GM20000 (cell line): ENCODE measurements at regions not wholly inside any gene's neighbourhood (a gene's known extent, or its start where the extent isn't known, plus 50 kb on each side); places are given as distances from the start of the nearest gene placed in this dataset.

ENCODE experiments used
- DNase-seq: peaks from one replicate; pipeline ENCODE4 v3.0.0; 2012; ENCODE audit warnings: low spot score
- CTCF ChIP-seq: IDR thresholded peaks from 2 replicates; pipeline ENCODE4 v1.5.1; 2012; ENCODE audit warnings: mild to moderate bottlenecking, control low read depth; ENCODE audit errors: extremely low read depth, missing control alignments

GRCh38 chr13:79946556-79946955 is 394.4 kb downstream of the SPRY2 start:
- no peak for DNase-seq
- TF ChIP-seq CTCF, result no peak

- DNase-seq, result no peak
- TF ChIP-seq CTCF, result no peak
These were observed 397.4 kb downstream of the SPRY2 start for GRCh38 chr13:79943346-79944023.

GRCh38 chr13:79941752-79942151 is 399.2 kb downstream of the SPRY2 start:
- DNase-seq, result no peak
- no peak for TF ChIP-seq CTCF

- TF ChIP-seq CTCF, result no peak
- DNase-seq, result no peak
These were observed 401.2 kb downstream of the SPRY2 start for GRCh38 chr13:79939689-79940088.

- no peak for DNase-seq
- no peak for TF ChIP-seq CTCF
These were observed 403.1 kb downstream of the SPRY2 start for GRCh38 chr13:79937771-79938216.

GRCh38 chr13:79937311-79937710 is 403.6 kb downstream of the SPRY2 start:
- TF ChIP-seq CTCF, result no peak
- no peak for DNase-seq

- no peak for TF ChIP-seq CTCF
- DNase-seq, result no peak
These were observed 404.4 kb downstream of the SPRY2 start for GRCh38 chr13:79936368-79937136.
